Osteoblast (primary cell): ENCODE measurements at regions not wholly inside any gene's neighbourhood (a gene's known extent, or its start where the extent isn't known, plus 50 kb on each side); places are given as distances from the start of the nearest gene placed in this dataset.
A peak's percentile ranks its signal among the peaks of the same experiment; 100 is the strongest.

ENCODE experiments used
- DNase-seq: peaks from one replicate; pipeline ENCODE4 v3.0.0; 2011; ENCODE audit warnings: low spot score, mixed read lengths; ENCODE audit not compliant: insufficient read length; ENCODE audit errors: missing footprints
- H2AFZ ChIP-seq: 2 replicates; pipeline ENCODE4 v1.6.0; 2011; ENCODE audit warnings: mild to moderate bottlenecking, low read length
- H3K27ac ChIP-seq: 2 replicates; pipeline ENCODE4 v1.5.1; 2011; ENCODE audit warnings: mild to moderate bottlenecking, low read depth, low read length, moderate library complexity
- H3K27me3 ChIP-seq: 2 replicates; pipeline ENCODE4 v1.6.0; 2012; ENCODE audit warnings: mild to moderate bottlenecking, control low read depth, inconsistent platforms, low read length, moderate library complexity; ENCODE audit not compliant: insufficient read depth
- H3K36me3 ChIP-seq: 2 replicates; pipeline ENCODE4 v1.5.1; 2011; ENCODE audit warnings: mild to moderate bottlenecking, low read length, control low read depth, moderate library complexity; ENCODE audit not compliant: insufficient read depth
- H3K4me1 ChIP-seq: 2 replicates; pipeline ENCODE4 v1.5.1; 2011; ENCODE audit warnings: mild to moderate bottlenecking, low read length, control low read depth, moderate library complexity; ENCODE audit not compliant: insufficient read depth
- H3K4me2 ChIP-seq: 2 replicates; pipeline ENCODE4 v1.6.0; 2011; ENCODE audit warnings: mild to moderate bottlenecking, low read length; ENCODE audit not compliant: insufficient read depth
- H3K4me3 ChIP-seq: fragments of 200-600 bp; sonication (generic); 3 replicates; pipeline ENCODE4 v1.5.1; 2012; ENCODE audit warnings: mild to moderate bottlenecking, low read length, inconsistent platforms; ENCODE audit not compliant: insufficient read depth
- H3K79me2 ChIP-seq: 2 replicates; pipeline ENCODE4 v1.6.0; 2012; ENCODE audit warnings: mild to moderate bottlenecking, low read length, control low read depth, inconsistent platforms; ENCODE audit not compliant: insufficient read depth
- H3K9me3 ChIP-seq: 2 replicates; pipeline ENCODE4 v1.5.1; 2011; ENCODE audit warnings: low read depth, low read length, control low read depth
- H4K20me1 ChIP-seq: 2 replicates; pipeline ENCODE4 v1.6.0; 2012; ENCODE audit warnings: mild to moderate bottlenecking, low read length, control low read depth; ENCODE audit not compliant: insufficient read depth
- TF ChIP-seq, protein P1 (sequence below): IDR thresholded peaks from 2 replicates; pipeline ENCODE4 v1.5.1; 2011; ENCODE audit warnings: mild to moderate bottlenecking, low read depth, low read length, moderate library complexity; ENCODE audit errors: extremely low read depth

- Histone ChIP-seq H3K36me3 (no peaks in the 10 kb centered on the region), H3K9me3 (no peaks in the 10 kb centered on the region), H4K20me1 (no peaks in the 10 kb centered on the region), H3K27me3 (no peaks in the 10 kb centered on the region), H3K27ac (no peak overlapping the region), H3K4me1 (no peaks in the 10 kb centered on the region), H3K4me2 (no peak overlapping the region), H2AFZ (no peak overlapping the region), H3K4me3 (no peak overlapping the region), H3K79me2 (no peaks in the 10 kb centered on the region)
- TF ChIP-seq, protein P1, sequence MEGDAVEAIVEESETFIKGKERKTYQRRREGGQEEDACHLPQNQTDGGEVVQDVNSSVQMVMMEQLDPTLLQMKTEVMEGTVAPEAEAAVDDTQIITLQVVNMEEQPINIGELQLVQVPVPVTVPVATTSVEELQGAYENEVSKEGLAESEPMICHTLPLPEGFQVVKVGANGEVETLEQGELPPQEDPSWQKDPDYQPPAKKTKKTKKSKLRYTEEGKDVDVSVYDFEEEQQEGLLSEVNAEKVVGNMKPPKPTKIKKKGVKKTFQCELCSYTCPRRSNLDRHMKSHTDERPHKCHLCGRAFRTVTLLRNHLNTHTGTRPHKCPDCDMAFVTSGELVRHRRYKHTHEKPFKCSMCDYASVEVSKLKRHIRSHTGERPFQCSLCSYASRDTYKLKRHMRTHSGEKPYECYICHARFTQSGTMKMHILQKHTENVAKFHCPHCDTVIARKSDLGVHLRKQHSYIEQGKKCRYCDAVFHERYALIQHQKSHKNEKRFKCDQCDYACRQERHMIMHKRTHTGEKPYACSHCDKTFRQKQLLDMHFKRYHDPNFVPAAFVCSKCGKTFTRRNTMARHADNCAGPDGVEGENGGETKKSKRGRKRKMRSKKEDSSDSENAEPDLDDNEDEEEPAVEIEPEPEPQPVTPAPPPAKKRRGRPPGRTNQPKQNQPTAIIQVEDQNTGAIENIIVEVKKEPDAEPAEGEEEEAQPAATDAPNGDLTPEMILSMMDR: no peak
- no peak for DNase-seq
These were observed 332.0 kb downstream of the IRS1 start for GRCh38 chr2:226467633-226468032.

DNA sequence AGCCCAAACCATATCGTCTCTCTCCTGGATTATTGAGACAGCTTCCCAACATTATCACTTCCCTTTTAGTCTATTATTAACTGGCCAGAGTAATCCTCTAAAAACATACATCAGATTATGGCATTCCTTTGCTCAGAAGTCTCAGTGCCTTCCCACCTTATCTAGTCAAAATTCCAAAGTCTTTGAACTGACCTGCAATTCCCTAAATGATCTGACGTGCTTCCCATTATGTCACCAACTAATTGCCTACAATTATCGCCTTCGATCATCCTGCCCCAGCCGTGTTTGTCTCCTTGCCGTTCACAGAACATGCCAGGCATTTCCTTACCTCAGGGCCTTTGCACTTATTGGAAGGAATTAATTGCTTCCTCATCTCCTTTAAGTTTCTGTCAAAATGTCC lies 332.4 kb downstream of the IRS1 start:
- Histone ChIP-seq H3K4me3 (no peak overlapping the region), H4K20me1 (no peaks in the 10 kb centered on the region), H3K4me1 (no peaks in the 10 kb centered on the region), H3K27ac (no peak overlapping the region), H2AFZ (no peak overlapping the region), H3K9me3 (no peaks in the 10 kb centered on the region), H3K4me2 (no peak overlapping the region), H3K79me2 (no peaks in the 10 kb centered on the region), H3K27me3 (no peaks in the 10 kb centered on the region), H3K36me3 (no peaks in the 10 kb centered on the region)
- TF ChIP-seq, protein P1: no peak
- no peak for DNase-seq

- no peaks in the 10 kb centered on the region for H3K79me2 ChIP-seq
- H3K4me1 ChIP-seq: no peaks in the 10 kb centered on the region
- no peaks in the 10 kb centered on the region for H4K20me1 ChIP-seq
- H3K27ac ChIP-seq: no peak overlapping the region
- TF ChIP-seq, protein P1: no peak
- H3K36me3 ChIP-seq: no peaks in the 10 kb centered on the region
- H3K4me3 ChIP-seq: no peak overlapping the region
- peak overlapping the region; percentile 13 for H2AFZ ChIP-seq
- DNase-seq: no peak
- H3K4me2 ChIP-seq: no peak overlapping the region
- no peaks in the 10 kb centered on the region for H3K27me3 ChIP-seq
- H3K9me3 ChIP-seq: no peaks in the 10 kb centered on the region
These were observed 333.0 kb downstream of the IRS1 start for GRCh38 chr2:226466589-226466988.

DNA sequence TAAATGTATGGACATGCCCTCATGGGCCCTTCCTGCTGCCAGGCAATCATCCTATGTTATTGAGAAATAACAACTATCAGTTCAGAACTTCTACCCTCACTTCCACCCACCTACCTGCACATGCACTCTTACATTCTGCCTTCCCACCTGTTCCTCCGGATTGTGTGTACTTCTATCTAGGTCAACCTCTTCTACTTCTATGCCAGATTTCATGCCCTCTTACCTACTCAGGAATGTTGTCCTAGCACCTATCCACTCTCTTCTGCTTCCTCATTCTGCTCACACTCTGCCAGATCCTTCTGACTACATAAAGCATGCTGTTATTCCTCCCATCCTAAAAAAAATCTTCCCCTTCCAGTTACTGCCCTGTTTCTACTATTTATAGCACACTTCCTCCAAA lies 333.5 kb downstream of the IRS1 start:
- H2AFZ ChIP-seq: peak overlapping the region; percentile 13
- DNase-seq: no peak
- H3K9me3 ChIP-seq: no peaks in the 10 kb centered on the region
- TF ChIP-seq, protein P1: no peak
- no peaks in the 10 kb centered on the region for H3K79me2 ChIP-seq
- no peak overlapping the region for H3K27ac ChIP-seq
- no peak overlapping the region for H3K4me3 ChIP-seq
- H3K36me3 ChIP-seq: no peaks in the 10 kb centered on the region
- H4K20me1 ChIP-seq: no peaks in the 10 kb centered on the region
- no peaks in the 10 kb centered on the region for H3K27me3 ChIP-seq
- no peaks in the 10 kb centered on the region for H3K4me1 ChIP-seq
- no peak overlapping the region for H3K4me2 ChIP-seq
